Heart left ventricle (tissue), 16 donors: ENCODE measurements at regions not wholly inside any gene's neighbourhood (a gene's known extent, or its start where the extent isn't known, plus 50 kb on each side); places are given as distances from the start of the nearest gene placed in this dataset.

ENCODE experiments used
- ATAC-seq, 4 donors: fragments of 200-7000 bp; cut with Tn5 transposase; one replicate each; pipeline ENCODE4 v1.9.1; 2020 to 2022; ENCODE audit warnings: moderate library complexity in 4 of 4, mild to moderate bottlenecking in 3 of 4, moderate number of reproducible peaks in 1 of 4
- DNase-seq, 5 donors: peaks; one replicate each; pipeline ENCODE4 v3.0.0-alpha.2; 2020
- H3K27ac ChIP-seq, 12 donors: fragments of 200-600 bp; sonication (generic) in 4 of 12; one replicate each; pipeline versions ENCODE4 v1.5.0 to v1.8.0; 2016 to 2022; ENCODE audit warnings: mild to moderate bottlenecking in 2 of 12
- H3K27me3 ChIP-seq, 9 donors: fragments of 200-600 bp; sonication (generic) in 2 of 9; one replicate each; pipeline versions ENCODE4 v1.5.1 to v1.8.0; 2016 to 2022; ENCODE audit warnings: mild to moderate bottlenecking in 3 of 9
- H3K36me3 ChIP-seq, 9 donors: fragments of 200-600 bp; sonication (generic) in 2 of 9; one replicate each; pipeline versions ENCODE4 v1.5.0 to v1.8.0; 2018 to 2022; ENCODE audit warnings: mild to moderate bottlenecking in 2 of 9
- H3K4me1 ChIP-seq, 12 donors: fragments of 200-600 bp; sonication (generic) in 4 of 12; one replicate each; pipeline versions ENCODE4 v1.5.0 to v1.8.0; 2016 to 2022; ENCODE audit warnings: mild to moderate bottlenecking in 3 of 12
- H3K4me3 ChIP-seq, 12 donors: fragments of 200-600 bp; sonication (generic) in 4 of 12; one replicate each; pipeline versions ENCODE4 v1.5.0 to v1.8.0; 2017 to 2022; ENCODE audit warnings: mild to moderate bottlenecking in 9 of 12, moderate library complexity in 4 of 12
- H3K9me3 ChIP-seq, 12 donors: fragments of 200-600 bp; sonication (generic) in 4 of 12; one replicate each; pipeline versions ENCODE4 v1.5.0 to v1.8.0; 2016 to 2022; ENCODE audit warnings: mild to moderate bottlenecking in 1 of 12
- POLR2A ChIP-seq, 2 donors: fragments of 450-650 bp; IDR thresholded peaks; one replicate each; pipeline ENCODE4 v1.6.1; 2017; ENCODE audit warnings: antibody characterized with exemption in 2 of 2, mild to moderate bottlenecking in 2 of 2, moderate library complexity in 2 of 2
- WGBS, 4 donors: extraction: QIAGEN DNeasy Blood & Tissue Kit in 2 of 4; methylation state at CpG; one replicate each; pipeline versions ENCODE4 v1.1.5 to v1.1.7; 2013 to 2018; 5-methylcytosine and 5-hydroxymethylcytosine counted together
- intact Hi-C, 10 donors: fragments of 100-400 bp; cut with DNase I; formaldehyde crosslinking; loops; one replicate each; pipeline versions ENCODE4 v1.11.1 to v1.14.2; 2022
- TF ChIP-seq, protein P1 (sequence below), 12 donors: fragments of 200-600 bp; sonication (generic) in 4 of 12; IDR thresholded peaks; one replicate each; pipeline versions ENCODE4 v1.5.0 to v1.8.0; 2018 to 2022; ENCODE audit warnings: antibody characterized with exemption in 12 of 12, mild to moderate bottlenecking in 5 of 12
- donor health status: ischemic (EF 13 %, LVEDD 7.1; RV severe dilation, severe dysfunction).
- donor health status: healthy with polysubstance abuse.
- donor health status: DM: no; HTN: yes; CAD: no.
- donor health status: DM: no; HTN: no; CAD: no.
- donor health status: ischemic (EF 25% LVEDD 6.9; RV normal size, moderate dysfunction).
- donor health status: ischemic (EF 25% LVEDD 5.7; RV mildly dilated, moderate dysfunction).
- donor health status: healthy.
- donor health status: DM: yes; HTN: yes; CAD: no.
- donor health status: ischemic (EF 35%, LVEDD 5.7; RV mildly dilated, moderate dysfunction).
- donor health status: nonischemic (EF 11% LVEDD 7.7; RV severe dilation, severe dysfunction).
- donor health status: DM: yes; HTN: yes; CAD: no.
- donor health status: PGD.
- donor health status: ischemic (EF 29% LVEDD 5.4; RV normal size, mild dysfunction).
- donor health status: nonischemic (EF 23%, LVEDD 6.1; RV moderate dilation, normal function).

DNA sequence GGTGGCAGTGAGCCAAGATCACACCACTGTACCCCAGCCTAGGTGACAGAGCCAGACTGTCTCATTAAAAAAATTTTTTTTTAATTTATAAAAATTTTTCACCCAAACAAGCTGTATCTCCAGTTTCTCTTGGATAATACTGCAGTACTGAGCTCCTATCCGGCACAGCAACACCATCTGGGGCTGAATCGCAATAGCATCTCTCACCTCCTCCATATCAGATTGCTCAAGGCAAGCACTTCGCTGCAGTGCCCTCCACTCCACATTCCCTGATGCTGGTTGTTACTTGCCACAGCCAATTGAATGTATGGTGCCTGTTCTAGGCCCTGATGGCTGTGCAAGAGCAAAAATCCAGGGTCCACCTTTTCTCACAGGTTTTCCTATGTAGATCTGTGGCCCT, 69.3 kb upstream of the FAM241A start:
- Histone ChIP-seq H3K36me3 (no peaks in the 10 kb centered on the region), H3K27me3 (no peaks in the 10 kb centered on the region), H3K4me3 (no peak overlapping the region), H3K4me1 (peaks cover 0 to 3% (median 0%) of the 10 kb centered on the region in 12 donors), H3K9me3 (peaks cover 0 to 19% (median 0%) of the 10 kb centered on the region in 12 donors), H3K27ac (no peak overlapping the region)
- ATAC-seq (no peak), DNase-seq (no peak)
- intact Hi-C loops: loop anchor here in 2 of 10 donors (10.0 kb wide), 2 partner anchors 449 to 529 kb away; no protein-coding TSS in a partner anchor
- WGBS, 4 donors: 92 to 100% (median 94%) methylated on average over 3 of the region's 3 CpGs
- TF ChIP-seq, protein P1, sequence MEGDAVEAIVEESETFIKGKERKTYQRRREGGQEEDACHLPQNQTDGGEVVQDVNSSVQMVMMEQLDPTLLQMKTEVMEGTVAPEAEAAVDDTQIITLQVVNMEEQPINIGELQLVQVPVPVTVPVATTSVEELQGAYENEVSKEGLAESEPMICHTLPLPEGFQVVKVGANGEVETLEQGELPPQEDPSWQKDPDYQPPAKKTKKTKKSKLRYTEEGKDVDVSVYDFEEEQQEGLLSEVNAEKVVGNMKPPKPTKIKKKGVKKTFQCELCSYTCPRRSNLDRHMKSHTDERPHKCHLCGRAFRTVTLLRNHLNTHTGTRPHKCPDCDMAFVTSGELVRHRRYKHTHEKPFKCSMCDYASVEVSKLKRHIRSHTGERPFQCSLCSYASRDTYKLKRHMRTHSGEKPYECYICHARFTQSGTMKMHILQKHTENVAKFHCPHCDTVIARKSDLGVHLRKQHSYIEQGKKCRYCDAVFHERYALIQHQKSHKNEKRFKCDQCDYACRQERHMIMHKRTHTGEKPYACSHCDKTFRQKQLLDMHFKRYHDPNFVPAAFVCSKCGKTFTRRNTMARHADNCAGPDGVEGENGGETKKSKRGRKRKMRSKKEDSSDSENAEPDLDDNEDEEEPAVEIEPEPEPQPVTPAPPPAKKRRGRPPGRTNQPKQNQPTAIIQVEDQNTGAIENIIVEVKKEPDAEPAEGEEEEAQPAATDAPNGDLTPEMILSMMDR (IDR thresholded peaks at IDR 0.05): no peak

DNA sequence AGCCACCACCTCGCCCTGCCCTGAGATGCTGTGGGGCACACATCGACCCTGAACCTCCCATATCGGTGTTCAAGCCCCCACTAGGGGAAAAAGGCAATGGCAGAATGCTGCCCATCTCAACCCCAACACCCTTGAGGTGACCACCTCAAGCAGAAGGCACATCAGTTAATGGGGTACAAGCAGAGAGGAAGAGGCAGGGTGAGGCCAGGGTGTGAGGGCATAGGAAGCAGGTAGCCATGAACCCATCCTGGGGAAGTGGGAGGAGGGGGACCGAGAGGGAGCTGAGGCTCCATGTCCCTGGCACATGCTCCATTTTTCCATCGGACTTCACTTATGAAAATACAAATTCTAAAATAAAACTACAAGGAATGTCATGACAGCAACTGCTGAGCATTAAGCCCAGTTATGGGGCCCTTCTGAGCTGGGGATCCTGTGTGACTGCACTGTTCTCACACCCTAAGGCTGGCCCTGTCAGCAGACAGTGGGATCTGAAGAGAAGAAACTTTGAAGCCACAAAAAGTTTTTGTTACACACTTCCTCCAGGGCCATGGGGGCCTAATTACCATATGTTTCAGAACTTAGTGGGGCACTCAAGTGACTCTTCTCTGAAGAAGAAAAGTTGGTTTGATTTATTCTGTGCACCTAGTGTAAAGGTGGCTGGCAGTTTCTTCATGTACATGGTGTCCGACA, 68.2 kb upstream of the FAM241A start:
- 92 to 95% (median 94%) methylated on average over 6 of the region's 6 CpGs for WGBS, 4 donors
- no peaks in the 10 kb centered on the region for H3K36me3 ChIP-seq
- DNase-seq (no peak), ATAC-seq (no peak)
- H3K27me3 ChIP-seq: no peaks in the 10 kb centered on the region
- H3K9me3 ChIP-seq: peaks cover 0 to 19% (median 0%) of the 10 kb centered on the region in 12 donors
- no peak overlapping the region for H3K27ac ChIP-seq
- TF ChIP-seq, protein P1 (IDR thresholded peaks at IDR 0.05): no peak
- no peak for TF ChIP-seq POLR2A (IDR thresholded peaks at IDR 0.05)
- peaks cover 0 to 3% (median 0%) of the 10 kb centered on the region in 12 donors for H3K4me1 ChIP-seq
- H3K4me3 ChIP-seq: no peak overlapping the region
- intact Hi-C loops: loop anchor here in 2 of 10 donors (10.0 kb wide), 2 partner anchors 448 to 528 kb away; no protein-coding TSS in a partner anchor

DNA sequence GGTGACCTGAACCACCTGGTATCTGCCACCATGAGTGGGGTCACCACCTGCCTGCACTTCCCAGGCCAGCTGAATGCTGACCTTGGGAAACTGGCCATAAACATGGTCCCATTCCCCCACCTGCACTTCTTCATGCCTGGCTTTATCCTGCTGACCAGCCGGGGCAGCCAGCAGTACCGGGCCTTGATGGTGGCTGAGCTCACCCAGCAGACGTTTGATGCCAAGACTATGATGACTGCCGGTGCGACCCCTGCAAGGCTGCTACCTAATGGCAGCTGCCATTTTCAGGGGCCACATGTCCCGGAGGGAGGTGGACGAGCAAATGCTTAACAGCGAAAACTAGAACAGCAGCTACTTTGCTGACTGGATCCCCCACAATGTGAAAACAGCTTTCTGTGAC, 67.5 kb upstream of the FAM241A start:
- WGBS, 4 donors: 93 to 96% (median 95%) methylated on average over 5 to 8 of the region's 8 CpGs
- Histone ChIP-seq H3K4me3 (no peak overlapping the region), H3K27ac (no peak overlapping the region), H3K4me1 (peaks cover 0 to 7% (median 0%) of the 10 kb centered on the region in 12 donors), H3K36me3 (no peaks in the 10 kb centered on the region), H3K9me3 (peaks cover 0 to 13% (median 0%) of the 10 kb centered on the region in 12 donors), H3K27me3 (no peaks in the 10 kb centered on the region)
- TF ChIP-seq, protein P1 (IDR thresholded peaks at IDR 0.05): no peak
- TF ChIP-seq POLR2A (IDR thresholded peaks at IDR 0.05): no peak
- no peak for DNase-seq
- intact Hi-C loops: loop anchor here in 2 of 10 donors (10.0 kb wide), 2 partner anchors 447 to 527 kb away; no protein-coding TSS in a partner anchor
- no peak for ATAC-seq

DNA sequence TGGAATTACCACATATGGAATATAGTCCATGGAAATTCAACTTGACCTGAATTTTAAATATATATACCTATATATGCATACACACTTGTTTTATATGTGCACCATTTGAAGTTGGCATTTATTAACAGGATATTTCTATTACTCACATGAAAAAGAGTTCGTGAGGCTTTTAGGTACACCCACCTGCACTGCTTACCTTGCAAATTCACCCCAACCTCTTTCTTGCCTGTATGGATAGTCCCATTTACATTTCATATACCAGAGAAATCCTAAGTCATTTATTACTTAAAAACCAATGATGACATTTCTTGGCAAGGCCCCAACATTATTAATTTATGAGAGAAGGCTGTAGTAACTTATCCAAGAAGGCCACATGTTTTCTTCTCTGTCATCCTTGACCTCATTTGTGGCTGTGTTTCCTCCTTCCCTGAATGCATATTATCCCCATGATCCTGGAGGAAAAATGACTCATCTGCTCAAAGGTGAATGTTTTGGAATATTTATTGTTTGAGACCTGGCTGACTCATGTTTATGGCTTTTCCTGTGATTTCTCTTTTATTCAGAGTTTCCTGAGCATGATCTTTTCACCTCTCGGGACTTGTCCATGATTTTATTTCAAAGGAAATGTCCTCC, 62.2 kb upstream of the FAM241A start:
- 67 to 80% (median 70%) methylated on average over 2 of the region's 2 CpGs for WGBS, 4 donors
- TF ChIP-seq, protein P1 (IDR thresholded peaks at IDR 0.05): no peak
- no peak for TF ChIP-seq POLR2A (IDR thresholded peaks at IDR 0.05)
- Histone ChIP-seq H3K4me1 (peaks cover 0 to 27% (median 15%) of the 10 kb centered on the region in 12 donors), H3K36me3 (no peaks in the 10 kb centered on the region), H3K27ac (peak overlapping the region in 10 of 12 donors; percentile 27 to 85 (median 58)), H3K9me3 (no peaks in the 10 kb centered on the region), H3K27me3 (peaks cover 0 to 3% (median 0%) of the 10 kb centered on the region in 9 donors), H3K4me3 (no peak overlapping the region)
- ATAC-seq: peak in 3 of 4 donors; percentile 24 to 93 (median 56)
- no peak for DNase-seq
- intact Hi-C loops: loop anchor here in 1 of 10 donors (5.0 kb wide), 1 partner anchor 149 kb away; the partner anchor contains the start of gene AP1AR
